HEK293T (cell line): ENCODE measurements at regions not wholly inside any gene's neighbourhood (a gene's known extent, or its start where the extent isn't known, plus 50 kb on each side); places are given as distances from the start of the nearest gene placed in this dataset.
"Not testable (repeated sequence)": the region's sequence is repeated elsewhere in the genome, so short reads cannot be mapped to it uniquely, and the experiment has no call there.

ENCODE experiments used
- ARNT ChIP-seq: fragments of 450-650 bp; IDR thresholded peaks from 2 replicates; pipeline ENCODE4 v1.6.1; 2017; ENCODE audit warnings: mild to moderate bottlenecking
- BHLHE40 ChIP-seq: fragments of 450-650 bp; IDR thresholded peaks from 2 replicates; pipeline ENCODE4 v1.6.1; 2016; ENCODE audit warnings: mild to moderate bottlenecking, moderate library complexity, borderline replicate concordance
- FOXA1 ChIP-seq: fragments of 450-650 bp; IDR thresholded peaks from 2 replicates; pipeline ENCODE4 v1.6.1; 2016; ENCODE audit warnings: mild to moderate bottlenecking
- FOXK2 ChIP-seq: fragments of 450-650 bp; IDR thresholded peaks from 2 replicates; pipeline ENCODE4 v1.6.1; 2016; ENCODE audit warnings: mild to moderate bottlenecking
- FOXM1 ChIP-seq: fragments of 450-650 bp; IDR thresholded peaks from 2 replicates; pipeline ENCODE4 v1.6.1; 2017; ENCODE audit warnings: mild to moderate bottlenecking, borderline replicate concordance
- NFRKB ChIP-seq: fragments of 450-650 bp; IDR thresholded peaks from 2 replicates; pipeline ENCODE4 v1.6.1; 2016; ENCODE audit warnings: mild to moderate bottlenecking, moderate library complexity
- SP1 ChIP-seq: fragments of 450-650 bp; IDR thresholded peaks from 2 replicates; pipeline ENCODE4 v1.6.1; 2017
- TARDBP ChIP-seq: fragments of 450-650 bp; IDR thresholded peaks from 2 replicates; pipeline ENCODE4 v1.6.1; 2016
- ZNF384 ChIP-seq: fragments of 450-650 bp; IDR thresholded peaks from 2 replicates; pipeline ENCODE4 v1.6.1; 2016

GRCh38 chr4:115949974-115950743, 836.7 kb upstream of the NDST4 start:
- not testable (repeated sequence) for TF ChIP-seq FOXK2, BHLHE40, TARDBP, FOXA1, SP1, NFRKB, ZNF384, FOXM1, ARNT
